Heart left ventricle (tissue), 13 donors: ENCODE measurements at regions not wholly inside any gene's neighbourhood (a gene's known extent, or its start where the extent isn't known, plus 50 kb on each side); places are given as distances from the start of the nearest gene placed in this dataset.

Experiments used
- CTCF ChIP-seq, 12 donors: fragments of 200-600 bp; sonication (generic) in 4 of 12; IDR thresholded peaks; one replicate each; pipeline versions ENCODE4 v1.5.0 to v1.8.0; 2018 to 2022; ENCODE audit warnings: antibody characterized with exemption in 12 of 12, mild to moderate bottlenecking in 5 of 12
- POLR2A ChIP-seq, 2 donors: fragments of 450-650 bp; IDR thresholded peaks; one replicate each; pipeline ENCODE4 v1.6.1; 2017; ENCODE audit warnings: antibody characterized with exemption in 2 of 2, mild to moderate bottlenecking in 2 of 2, moderate library complexity in 2 of 2
- donor health status: ischemic (EF 13 %, LVEDD 7.1; RV severe dilation, severe dysfunction).
- donor health status: DM: no; HTN: yes; CAD: no.
- donor health status: DM: no; HTN: no; CAD: no.
- donor health status: ischemic (EF 25% LVEDD 6.9; RV normal size, moderate dysfunction).
- donor health status: ischemic (EF 25% LVEDD 5.7; RV mildly dilated, moderate dysfunction).
- donor health status: ischemic (EF 35%, LVEDD 5.7; RV mildly dilated, moderate dysfunction).
- donor health status: nonischemic (EF 11% LVEDD 7.7; RV severe dilation, severe dysfunction).
- donor health status: DM: yes; HTN: yes; CAD: no.
- donor health status: PGD.
- donor health status: ischemic (EF 29% LVEDD 5.4; RV normal size, mild dysfunction).
- donor health status: nonischemic (EF 23%, LVEDD 6.1; RV moderate dilation, normal function).

- TF ChIP-seq CTCF (IDR thresholded peaks at IDR 0.05) (no peak), POLR2A (IDR thresholded peaks at IDR 0.05) (no peak)
These were observed 273.8 kb downstream of the MRTFB start for GRCh38 chr16:14344945-14345344.
